Activated naive CD8-positive, alpha-beta T cell treated with anti-CD3 and anti-CD28 coated beads, Interleukin-2, amount 50 U/mL, for 24 hours (primary cell): ENCODE measurements at regions not wholly inside any gene's neighbourhood (a gene's known extent, or its start where the extent isn't known, plus 50 kb on each side); places are given as distances from the start of the nearest gene placed in this dataset.

Experiments
- ATAC-seq: fragments of 150-1000 bp; cut with Tn5 transposase; one replicate; pipeline ENCODE4 v1.10.0; 2021
- DNase-seq: peaks from one replicate; pipeline ENCODE4 v3.0.0; 2021
- H3K27ac Mint-ChIP-seq: one replicate; pipeline ENCODE4 v1.8.0; 2021; ENCODE audit warnings: mild to moderate bottlenecking, mixed read lengths
- H3K27me3 Mint-ChIP-seq: one replicate; pipeline ENCODE4 v1.8.0; 2021; ENCODE audit warnings: mixed read lengths
- H3K36me3 Mint-ChIP-seq: one replicate; pipeline ENCODE4 v1.8.0; 2021; ENCODE audit warnings: low read depth, mixed read lengths
- H3K4me1 Mint-ChIP-seq: one replicate; pipeline ENCODE4 v1.8.0; 2021; ENCODE audit warnings: mixed read lengths
- H3K4me3 Mint-ChIP-seq: one replicate; pipeline ENCODE4 v1.8.0; 2021; ENCODE audit warnings: mild to moderate bottlenecking, moderate library complexity, mixed read lengths
- H3K9me3 Mint-ChIP-seq: one replicate; pipeline ENCODE4 v1.8.0; 2021; ENCODE audit warnings: mixed read lengths

DNA sequence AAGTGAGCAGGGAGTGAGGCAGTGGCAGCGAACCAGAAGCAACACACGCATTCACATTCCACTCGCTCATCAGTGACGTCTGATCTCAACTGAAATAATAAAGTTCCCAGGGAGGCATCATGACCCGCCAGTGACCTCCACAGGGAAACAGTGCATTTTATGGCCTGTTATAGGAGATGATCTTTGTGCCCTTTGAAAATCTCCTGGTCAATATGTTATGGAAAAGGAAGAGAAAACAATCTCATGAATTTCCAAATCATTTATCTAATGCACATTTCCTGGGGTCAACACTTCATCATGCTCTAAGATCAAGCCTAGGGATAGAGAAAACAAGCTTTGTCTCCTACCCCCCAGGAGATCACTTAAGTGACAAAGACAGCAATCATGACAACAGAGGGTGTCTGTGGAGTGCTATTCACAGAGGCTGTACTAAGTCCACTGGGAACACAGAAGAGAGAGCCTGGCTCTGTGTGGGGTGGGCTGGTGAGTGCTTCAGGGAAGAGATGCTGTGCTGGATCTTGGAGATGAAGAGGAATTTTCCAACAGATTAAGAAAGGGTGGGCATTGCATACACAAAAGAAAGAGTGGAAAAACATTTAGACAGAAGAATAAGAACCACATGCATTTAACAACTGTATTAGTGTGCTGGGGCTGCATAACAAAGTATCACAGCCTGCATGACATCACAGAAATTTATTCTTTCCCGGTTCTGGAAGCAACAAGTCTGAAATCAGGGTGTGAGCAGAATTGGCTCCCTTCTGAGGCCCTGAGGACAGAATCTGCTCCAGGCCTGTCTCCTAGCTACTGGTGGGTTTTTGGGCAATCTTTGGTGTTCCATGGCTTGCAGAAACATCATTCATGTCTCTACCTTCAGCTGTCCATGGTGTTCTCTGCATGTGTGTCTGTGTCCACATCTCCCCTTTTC, 613.9 kb upstream of the IGFBP3 start:
- ATAC-seq: no peak
- Mint-ChIP-seq H3K27ac (no peak overlapping the region), H3K27me3 (no peaks in the 10 kb centered on the region), H3K4me3 (no peak overlapping the region), H3K36me3 (no peaks in the 10 kb centered on the region), H3K4me1 (no peaks in the 10 kb centered on the region), H3K9me3 (peaks cover 4% of the 10 kb centered on the region)
- no peak for DNase-seq

DNA sequence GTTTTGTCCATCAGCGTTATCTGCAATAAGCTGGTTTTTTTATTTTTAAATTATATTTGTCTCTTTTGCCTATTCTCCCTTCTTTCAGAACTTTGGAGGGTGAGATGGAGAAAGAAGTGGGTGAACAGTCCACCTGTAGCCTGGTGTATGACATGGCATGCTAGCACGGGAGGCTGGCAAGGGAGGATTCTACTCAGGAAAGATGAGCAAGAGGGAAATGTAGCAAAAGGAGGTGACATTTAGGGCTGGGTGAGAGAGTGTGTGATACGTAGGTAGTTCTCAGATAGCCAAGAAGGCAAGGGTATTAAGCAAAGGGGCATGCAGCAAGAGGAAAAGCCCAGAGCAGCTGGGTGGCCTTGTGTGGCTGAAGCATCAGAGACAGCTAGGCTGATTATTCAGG, 612.9 kb upstream of the IGFBP3 start:
- Mint-ChIP-seq H3K9me3 (peaks cover 5% of the 10 kb centered on the region), H3K36me3 (no peaks in the 10 kb centered on the region), H3K27me3 (no peaks in the 10 kb centered on the region), H3K27ac (no peak overlapping the region), H3K4me1 (no peaks in the 10 kb centered on the region), H3K4me3 (no peak overlapping the region)
- DNase-seq: no peak
- no peak for ATAC-seq

DNA sequence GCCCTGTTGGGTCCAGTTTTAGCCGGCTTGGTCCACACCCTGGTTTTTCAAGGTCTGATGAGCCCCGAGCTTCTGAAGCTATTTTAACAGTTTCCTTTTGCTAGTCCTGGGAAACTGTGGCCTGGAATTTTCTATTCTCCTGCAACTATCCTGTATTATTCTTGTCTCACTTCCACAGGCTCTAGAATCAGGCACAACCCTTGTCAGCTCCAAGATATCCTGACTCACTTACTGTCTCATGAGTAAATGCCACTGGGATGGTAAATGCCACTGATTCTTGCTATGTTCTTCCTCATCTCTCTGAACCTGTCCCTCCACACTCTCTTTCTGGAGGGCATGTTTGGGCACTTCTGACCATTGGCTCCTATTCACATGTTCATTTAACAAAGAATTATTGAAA, 611.5 kb upstream of the IGFBP3 start:
- DNase-seq: no peak
- ATAC-seq: no peak
- Mint-ChIP-seq H3K27me3 (no peaks in the 10 kb centered on the region), H3K27ac (no peak overlapping the region), H3K36me3 (no peaks in the 10 kb centered on the region), H3K4me3 (no peak overlapping the region), H3K4me1 (no peaks in the 10 kb centered on the region), H3K9me3 (peaks cover 12% of the 10 kb centered on the region)

DNA sequence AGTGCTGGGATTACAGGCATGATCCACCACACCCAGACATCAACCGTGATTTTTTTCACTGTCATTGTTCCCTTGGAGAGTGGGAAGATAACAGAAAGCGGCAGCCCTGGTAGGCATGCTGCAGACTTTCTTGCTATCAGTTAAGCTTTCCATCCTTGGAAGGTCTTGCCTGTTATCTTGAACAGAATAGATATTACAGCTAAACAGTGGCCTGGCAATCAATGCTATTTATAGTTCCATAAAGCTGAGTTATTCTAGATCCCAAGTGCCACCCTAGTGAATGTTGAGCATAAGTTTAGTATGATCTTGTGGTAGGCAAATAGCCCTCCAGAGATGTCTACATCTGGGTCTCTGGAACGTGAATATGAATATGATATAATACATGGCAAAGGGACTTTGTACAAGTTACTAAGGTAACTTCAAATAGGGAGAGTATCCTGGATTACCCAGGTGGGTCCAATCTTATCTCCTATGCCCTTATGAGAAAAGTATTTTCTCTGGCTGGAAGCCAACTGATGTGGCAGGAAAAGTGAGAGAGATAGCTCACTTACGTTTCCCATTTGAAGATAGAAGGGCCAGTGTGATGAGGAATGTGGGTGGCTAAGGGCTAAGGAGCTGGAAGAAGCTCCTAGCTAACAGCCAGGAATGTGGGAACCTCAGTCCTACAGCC, 609.1 kb upstream of the IGFBP3 start:
- Mint-ChIP-seq H3K36me3 (no peaks in the 10 kb centered on the region), H3K9me3 (peaks cover 20% of the 10 kb centered on the region), H3K27ac (no peak overlapping the region), H3K4me1 (no peaks in the 10 kb centered on the region), H3K27me3 (no peaks in the 10 kb centered on the region), H3K4me3 (no peak overlapping the region)
- ATAC-seq: no peak
- no peak for DNase-seq

DNA sequence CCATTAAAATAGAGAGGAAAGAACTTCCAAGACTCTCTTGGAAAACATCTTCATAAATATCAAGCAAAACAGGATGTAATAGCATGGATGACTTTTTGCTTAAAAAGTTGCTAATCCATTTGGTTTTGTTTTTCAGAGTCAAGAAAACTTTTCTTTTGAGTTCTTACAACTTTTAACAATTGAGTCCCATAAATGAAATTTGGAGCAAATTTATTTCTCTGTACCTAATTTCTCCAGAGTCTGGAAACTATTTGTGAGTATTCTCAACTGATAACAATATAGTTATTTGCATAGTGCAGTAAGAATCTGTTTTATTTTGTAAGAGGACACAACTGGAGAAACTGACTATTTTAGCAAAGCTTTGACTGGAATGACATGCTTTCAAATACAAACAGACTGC, 606.3 kb upstream of the IGFBP3 start:
- Mint-ChIP-seq H3K9me3 (peaks cover 20% of the 10 kb centered on the region), H3K36me3 (no peaks in the 10 kb centered on the region), H3K27me3 (no peaks in the 10 kb centered on the region), H3K27ac (no peak overlapping the region), H3K4me1 (no peaks in the 10 kb centered on the region), H3K4me3 (no peak overlapping the region)
- ATAC-seq: no peak
- DNase-seq: no peak

DNA sequence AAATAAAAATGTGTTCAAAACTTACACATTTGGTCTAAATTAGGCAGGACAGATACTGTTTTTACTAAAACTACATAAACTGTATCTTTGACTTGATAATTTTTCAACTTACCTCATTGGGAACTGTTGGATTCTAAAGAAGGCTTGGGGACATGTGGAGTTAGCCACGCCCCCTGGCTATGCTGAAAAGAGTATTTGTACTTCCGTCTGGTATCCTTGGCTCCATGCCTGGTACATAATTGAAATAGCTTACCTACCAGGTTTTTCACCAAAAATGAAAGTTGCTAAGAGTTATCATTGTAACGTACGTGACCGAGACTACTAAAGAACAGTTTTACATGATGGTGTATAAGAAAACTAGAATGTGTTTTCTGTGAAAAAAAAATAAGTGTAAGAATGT, 604.8 kb upstream of the IGFBP3 start:
- ATAC-seq: no peak
- DNase-seq: no peak
- Mint-ChIP-seq H3K4me1 (no peaks in the 10 kb centered on the region), H3K27me3 (no peaks in the 10 kb centered on the region), H3K36me3 (no peaks in the 10 kb centered on the region), H3K4me3 (no peak overlapping the region), H3K27ac (no peak overlapping the region), H3K9me3 (peaks cover 16% of the 10 kb centered on the region)

DNA sequence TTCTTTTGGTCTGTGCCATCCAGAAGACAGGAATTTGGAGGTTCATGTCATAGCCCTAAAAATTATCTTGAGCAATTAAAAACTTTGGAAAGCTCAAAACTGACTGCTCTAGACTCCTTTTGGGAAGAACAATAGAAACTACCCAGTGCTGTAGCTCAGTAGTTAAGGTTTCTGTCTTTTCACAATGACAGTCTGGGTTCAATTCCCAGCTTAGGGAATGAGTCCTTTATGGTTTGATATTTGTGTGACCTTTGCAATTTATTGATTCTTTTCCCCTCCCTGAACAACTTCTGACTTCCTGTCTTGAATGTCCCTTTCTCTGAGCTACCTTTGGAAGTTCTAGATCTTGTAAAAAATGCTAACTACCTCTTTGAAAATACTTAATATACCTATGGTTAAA, 603.3 kb upstream of the IGFBP3 start:
- ATAC-seq (no peak), DNase-seq (no peak)
- no peak overlapping the region for H3K27ac Mint-ChIP-seq
- no peaks in the 10 kb centered on the region for H3K36me3 Mint-ChIP-seq
- no peaks in the 10 kb centered on the region for H3K27me3 Mint-ChIP-seq
- no peaks in the 10 kb centered on the region for H3K4me1 Mint-ChIP-seq
- no peak overlapping the region for H3K4me3 Mint-ChIP-seq
- peaks cover 20% of the 10 kb centered on the region for H3K9me3 Mint-ChIP-seq

DNA sequence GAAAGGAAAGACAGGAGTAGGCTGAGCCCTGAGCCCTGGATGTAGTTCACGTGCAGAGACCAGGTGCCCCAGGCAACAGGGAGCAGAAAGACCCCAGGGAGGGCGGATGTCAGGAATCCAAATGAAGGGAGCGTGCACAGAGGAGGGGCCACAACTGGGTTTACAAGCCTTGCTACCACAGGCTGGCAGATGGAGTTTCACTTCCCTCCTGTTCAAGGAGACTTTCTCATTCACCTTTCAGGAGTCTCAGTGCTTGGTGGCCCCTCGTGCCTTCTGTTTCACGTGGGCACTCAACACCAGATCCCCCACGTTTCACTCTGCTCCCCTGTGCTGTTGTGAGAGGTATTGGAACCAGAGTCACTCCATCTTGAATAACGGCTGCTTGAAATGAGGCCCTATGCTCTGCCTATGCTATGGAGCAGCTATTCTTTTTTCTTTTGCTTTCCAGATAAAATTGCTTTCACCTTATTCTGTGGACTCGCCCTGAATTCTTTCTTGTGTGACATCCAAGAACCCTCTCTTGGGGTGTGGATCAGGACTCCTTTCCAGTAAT, 601.4 kb upstream of the IGFBP3 start:
- ATAC-seq (no peak), DNase-seq (no peak)
- Mint-ChIP-seq H3K4me3 (no peak overlapping the region), H3K27ac (no peak overlapping the region), H3K27me3 (no peaks in the 10 kb centered on the region), H3K9me3 (peaks cover 12% of the 10 kb centered on the region), H3K36me3 (no peaks in the 10 kb centered on the region), H3K4me1 (no peaks in the 10 kb centered on the region)

DNA sequence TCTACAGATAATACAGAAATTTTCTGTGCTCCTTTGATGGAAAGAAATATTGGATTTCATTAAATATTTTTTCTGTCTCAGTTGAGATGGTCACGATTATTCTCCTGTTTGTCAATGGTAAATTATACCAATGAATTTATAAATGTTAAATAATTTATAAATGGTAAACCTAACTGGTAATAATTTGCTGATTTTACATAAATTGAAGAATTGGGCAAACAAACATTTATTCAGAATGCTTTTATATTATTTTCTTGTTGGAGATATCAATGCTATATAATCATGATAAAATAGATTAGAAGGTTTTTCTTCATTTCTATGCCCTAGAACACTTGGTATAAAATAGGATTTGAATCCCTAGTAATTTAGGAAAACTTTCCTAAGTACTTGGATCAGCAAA, 597.6 kb upstream of the IGFBP3 start:
- Mint-ChIP-seq H3K9me3 (peaks cover 5% of the 10 kb centered on the region), H3K27ac (no peak overlapping the region), H3K4me3 (no peak overlapping the region), H3K4me1 (no peaks in the 10 kb centered on the region), H3K36me3 (no peaks in the 10 kb centered on the region), H3K27me3 (no peaks in the 10 kb centered on the region)
- DNase-seq: no peak
- no peak for ATAC-seq

DNA sequence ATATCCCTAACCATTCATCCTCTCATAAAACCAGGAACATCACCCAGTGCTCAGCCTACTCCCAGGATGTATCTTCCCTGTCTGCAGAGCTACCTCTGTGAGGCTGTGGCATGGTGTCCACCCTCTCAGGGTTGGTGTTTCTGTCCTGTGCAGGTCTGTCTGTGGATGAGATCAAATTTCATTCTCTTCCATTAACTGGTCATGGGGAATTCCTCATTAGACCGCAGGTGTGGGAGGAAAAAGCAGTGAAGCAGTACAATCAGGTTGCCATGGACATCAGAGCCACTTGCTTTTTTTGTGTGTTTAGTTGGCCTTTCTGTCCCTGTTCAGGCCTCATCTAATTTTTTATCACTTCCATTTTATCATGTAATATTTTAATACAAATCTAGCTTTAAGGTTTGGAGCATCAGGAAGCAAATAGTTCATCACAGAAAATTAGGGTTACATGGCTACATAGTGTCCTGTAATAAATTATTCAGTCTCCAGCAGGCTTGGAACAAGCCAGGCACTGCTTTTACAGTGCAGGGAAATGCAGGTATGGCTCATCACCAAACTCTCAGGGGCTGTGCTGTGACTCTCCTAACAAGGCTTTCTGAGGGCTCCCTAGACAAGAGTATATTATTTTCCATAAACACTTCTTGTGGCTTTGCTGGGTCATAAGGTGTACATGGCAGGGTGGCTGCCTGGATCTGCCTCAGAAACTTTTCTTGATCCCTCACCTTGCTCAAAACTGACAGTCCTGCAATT, 594.9 kb upstream of the IGFBP3 start:
- DNase-seq (no peak), ATAC-seq (no peak)
- Mint-ChIP-seq H3K4me1 (no peaks in the 10 kb centered on the region), H3K27me3 (no peaks in the 10 kb centered on the region), H3K4me3 (no peak overlapping the region), H3K36me3 (no peaks in the 10 kb centered on the region), H3K9me3 (peaks cover 9% of the 10 kb centered on the region), H3K27ac (no peak overlapping the region)

DNA sequence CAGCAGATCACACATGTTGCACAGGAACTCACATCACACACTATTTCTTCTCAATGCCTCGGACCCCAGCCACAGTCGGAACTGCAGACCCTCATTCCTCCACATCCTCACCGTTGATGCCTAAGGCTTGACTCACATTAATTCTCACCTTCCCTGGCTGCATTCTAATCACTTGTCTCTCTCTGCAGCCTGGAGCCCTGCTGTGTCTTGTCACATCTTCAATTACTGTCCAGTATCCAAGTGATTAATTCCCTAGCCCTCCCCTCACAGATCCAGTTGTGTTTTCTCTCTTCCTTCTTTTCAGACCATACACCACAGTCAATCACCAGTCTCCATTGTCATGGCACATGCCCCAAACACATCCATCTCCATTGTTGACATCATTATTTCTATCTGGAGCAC, 592.4 kb upstream of the IGFBP3 start:
- Mint-ChIP-seq H3K27ac (no peak overlapping the region), H3K27me3 (no peaks in the 10 kb centered on the region), H3K9me3 (peaks cover 5% of the 10 kb centered on the region), H3K4me3 (no peak overlapping the region), H3K36me3 (no peaks in the 10 kb centered on the region), H3K4me1 (no peaks in the 10 kb centered on the region)
- DNase-seq (no peak), ATAC-seq (no peak)

DNA sequence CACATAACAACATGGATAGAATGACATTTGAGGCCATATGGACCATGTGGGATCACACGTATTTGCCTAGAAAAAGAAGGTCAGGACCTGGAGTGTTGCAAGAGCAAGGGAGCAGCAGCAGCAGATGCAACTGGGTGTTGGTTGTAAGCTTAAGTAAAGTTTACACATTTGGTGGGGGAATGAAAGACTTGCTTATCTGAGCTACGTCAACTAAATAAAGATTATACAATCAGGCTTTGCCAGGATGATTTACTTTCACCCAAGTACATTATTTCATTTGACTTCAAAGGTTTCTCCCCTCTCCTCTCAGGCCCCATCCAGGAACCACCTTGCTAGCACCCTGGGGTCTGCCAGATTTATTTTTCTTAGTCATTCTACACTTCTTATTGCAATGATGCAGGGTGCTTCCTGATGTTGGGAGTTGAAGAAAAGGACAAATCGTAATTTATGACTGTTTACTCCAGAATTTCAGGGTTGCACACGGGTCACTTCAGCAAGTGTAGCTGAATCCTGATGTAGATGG, 591.9 kb upstream of the IGFBP3 start:
- Mint-ChIP-seq H3K27ac (no peak overlapping the region), H3K27me3 (no peaks in the 10 kb centered on the region)
- no peak for ATAC-seq

DNA sequence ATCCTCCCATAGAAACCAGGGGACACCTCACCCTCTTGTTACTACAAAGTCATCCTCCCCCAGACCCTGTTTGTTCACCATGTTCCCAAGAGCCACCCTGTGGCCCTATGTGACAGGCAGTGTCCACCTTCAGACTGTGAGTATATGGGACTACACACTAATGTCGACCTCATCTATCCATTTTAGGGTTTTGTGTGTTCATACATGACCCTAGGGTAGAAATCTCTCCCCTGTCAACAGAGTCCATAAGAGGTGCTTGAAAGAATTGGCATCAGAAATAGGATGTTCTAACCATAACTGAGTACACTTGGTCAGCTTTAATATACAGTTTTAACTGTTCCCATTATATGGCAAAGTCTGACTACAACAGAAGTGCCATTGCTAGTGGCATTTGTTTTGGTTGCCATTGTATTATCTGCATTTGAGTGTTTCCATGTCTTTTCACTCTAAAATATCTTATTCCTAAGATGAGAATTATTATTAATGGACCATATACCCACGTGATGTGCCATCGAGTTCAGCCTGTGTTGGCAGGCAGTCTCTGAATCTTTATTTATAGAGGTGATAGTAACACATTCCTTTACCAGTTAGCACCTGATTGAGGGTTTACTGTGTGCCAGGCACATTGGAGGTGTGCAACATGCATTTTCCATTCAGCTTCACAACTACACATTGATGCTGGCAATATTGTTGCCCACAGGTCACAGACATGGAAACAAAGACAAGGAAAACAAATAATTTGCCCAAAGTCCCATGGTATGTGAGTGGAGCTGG, 590.6 kb upstream of the IGFBP3 start:
- no peaks in the 10 kb centered on the region for H3K4me1 Mint-ChIP-seq

More for the DNA sequence above, 591.9 kb upstream of the IGFBP3 start:
- no peak overlapping the region for H3K4me3 Mint-ChIP-seq
- no peaks in the 10 kb centered on the region for H3K36me3 Mint-ChIP-seq
- H3K9me3 Mint-ChIP-seq: peaks cover 5% of the 10 kb centered on the region
- DNase-seq: no peak
- no peaks in the 10 kb centered on the region for H3K4me1 Mint-ChIP-seq

DNA sequence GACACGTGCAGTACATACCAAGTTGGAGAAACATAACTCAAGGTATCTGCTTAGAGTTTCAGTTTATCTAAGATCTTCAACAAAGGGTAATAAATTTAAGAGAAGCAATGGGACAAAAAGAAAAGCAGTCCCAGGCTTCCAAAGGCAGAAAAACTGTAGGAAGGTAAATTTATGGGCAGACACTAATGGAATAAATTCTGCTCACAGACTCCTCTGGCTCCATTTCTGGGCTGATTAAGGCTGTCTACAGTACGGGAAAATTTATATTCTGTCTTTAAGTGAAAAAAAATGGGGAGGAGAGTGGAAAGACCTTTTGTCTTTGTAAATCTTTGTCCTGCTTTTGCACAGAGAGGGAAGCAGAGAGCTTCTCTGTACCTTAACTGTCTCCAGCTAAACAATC, 587.5 kb upstream of the IGFBP3 start:
- ATAC-seq: no peak
- H3K27ac Mint-ChIP-seq: no peak overlapping the region
- H3K27me3 Mint-ChIP-seq: no peaks in the 10 kb centered on the region
- peaks cover 19% of the 10 kb centered on the region for H3K9me3 Mint-ChIP-seq
- no peak for DNase-seq
- H3K36me3 Mint-ChIP-seq: no peaks in the 10 kb centered on the region
- no peak overlapping the region for H3K4me3 Mint-ChIP-seq
- H3K4me1 Mint-ChIP-seq: no peaks in the 10 kb centered on the region

More for the DNA sequence above, 590.6 kb upstream of the IGFBP3 start:
- H3K9me3 Mint-ChIP-seq: peaks cover 7% of the 10 kb centered on the region
- H3K4me3 Mint-ChIP-seq: no peak overlapping the region
- H3K27ac Mint-ChIP-seq: no peak overlapping the region
- H3K27me3 Mint-ChIP-seq: no peaks in the 10 kb centered on the region
- no peaks in the 10 kb centered on the region for H3K36me3 Mint-ChIP-seq
- DNase-seq (no peak), ATAC-seq (no peak)
